ENCODE measurements at regions not wholly inside any gene's neighbourhood (a gene's known extent, or its start where the extent isn't known, plus 50 kb on each side); places are given as distances from the start of the nearest gene placed in this dataset.
"Not testable (repeated sequence)": the region's sequence is repeated elsewhere in the genome, so short reads cannot be mapped to it uniquely, and the experiment has no call there.

DNA sequence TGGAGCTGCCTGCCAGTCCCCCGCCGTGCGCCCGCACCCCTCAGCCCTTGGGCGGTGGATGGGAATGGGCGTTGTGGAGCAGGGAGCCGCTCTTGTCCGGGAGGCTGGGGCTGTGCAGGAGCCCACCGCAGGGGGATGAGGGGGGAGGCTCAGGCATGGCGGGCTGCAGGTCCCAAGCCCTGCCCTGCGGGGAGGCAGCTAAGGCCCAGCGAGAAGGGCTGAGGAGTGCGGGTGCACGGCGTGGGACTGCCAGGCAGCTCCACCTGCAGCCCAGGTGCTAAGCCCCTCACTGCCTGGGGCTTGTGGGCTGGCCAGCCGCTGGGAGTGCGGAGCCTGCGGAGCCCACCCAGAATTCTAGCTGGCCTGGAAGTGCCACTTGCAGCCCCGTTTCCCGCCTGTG lies 991.7 kb upstream of the ARRDC3 start:
- DNase-seq, result no peak

DNA sequence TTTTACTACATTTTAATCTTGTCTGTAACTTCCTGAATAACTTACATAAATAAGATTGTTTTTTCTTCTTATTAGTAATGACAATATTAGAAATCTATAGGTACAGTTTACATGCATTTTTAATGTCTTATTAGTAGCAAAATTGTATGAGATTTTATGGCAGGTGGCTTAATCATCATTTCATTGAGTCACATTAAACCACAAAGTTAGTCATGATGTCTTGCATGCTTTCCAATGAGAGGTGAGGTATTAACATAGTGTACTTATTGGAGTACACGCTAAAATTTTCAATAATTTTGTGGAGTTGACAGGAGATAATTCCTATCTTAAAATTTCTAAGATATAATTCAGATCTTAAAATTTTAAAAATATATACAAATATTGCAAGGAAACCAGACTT lies 989.6 kb upstream of the ARRDC3 start:
- DNase-seq, result no peak

DNA sequence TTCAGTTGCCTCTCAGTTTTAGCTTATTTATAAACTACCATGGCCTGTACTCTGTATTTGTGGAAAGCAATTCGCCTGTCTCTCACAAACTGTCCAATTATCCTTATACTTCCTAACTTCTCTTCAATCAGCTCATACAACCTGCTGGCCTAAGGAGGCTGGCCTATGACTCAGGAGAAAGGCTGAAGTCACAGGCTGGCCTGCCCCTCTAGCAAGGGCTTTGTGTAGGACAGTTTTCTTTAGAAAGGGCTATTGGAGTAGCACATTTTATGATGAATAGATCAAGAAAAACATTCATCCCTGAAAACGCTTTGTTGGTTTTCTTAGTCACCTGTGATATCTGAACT lies 988.7 kb upstream of the ARRDC3 start:
- no peak for DNase-seq

DNA sequence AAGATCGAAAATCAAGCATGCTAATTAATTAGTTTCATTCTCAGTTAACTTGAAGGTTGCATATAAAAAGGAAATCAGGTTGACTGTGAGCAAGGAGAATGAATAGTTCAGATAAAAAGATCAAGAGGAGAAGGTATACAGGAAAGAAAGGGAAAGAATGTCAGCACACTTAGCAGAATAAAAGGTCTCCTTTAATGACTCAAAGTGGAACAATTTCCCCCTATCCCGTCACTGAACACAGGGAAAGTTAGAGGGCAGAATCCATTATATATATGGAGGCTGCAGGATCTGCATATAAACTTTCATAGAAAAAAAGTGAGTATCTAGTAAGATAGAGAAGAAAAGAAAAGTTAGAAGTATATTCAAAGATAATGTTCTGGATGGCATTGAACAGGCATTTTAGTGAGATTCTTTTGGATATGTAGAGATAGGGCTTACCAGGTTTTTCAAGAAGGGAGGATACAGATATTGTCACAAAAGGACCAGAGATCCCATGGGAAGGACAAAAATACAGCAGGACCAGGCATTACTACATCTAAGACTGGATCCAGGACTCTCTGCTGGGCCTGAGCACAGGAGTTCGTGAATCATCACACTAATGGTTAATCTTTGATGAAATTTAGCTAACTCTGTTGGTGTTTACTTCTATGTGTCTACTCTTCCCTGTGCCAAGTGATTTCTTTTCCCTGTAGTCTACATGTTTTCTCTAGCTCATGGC lies 988.2 kb upstream of the ARRDC3 start:
- no peak for DNase-seq

DNA sequence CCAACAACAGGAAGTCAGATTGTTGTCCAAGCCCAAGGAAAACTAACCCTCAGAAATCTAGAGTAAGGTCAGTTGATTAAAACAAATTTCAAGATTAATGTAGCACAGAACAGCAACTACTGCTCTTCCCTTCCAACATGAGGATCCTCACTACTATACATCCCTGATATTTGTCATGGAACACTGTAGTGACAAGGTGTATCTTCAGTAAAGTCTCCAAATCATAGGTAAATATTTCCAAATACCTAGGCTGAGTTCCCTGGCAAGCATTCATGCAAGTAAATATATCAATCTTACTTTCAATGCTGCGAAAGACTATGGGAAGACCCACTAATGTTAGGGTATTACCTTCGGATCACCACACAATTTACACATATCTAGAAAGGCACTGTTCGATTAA lies 986.9 kb upstream of the ARRDC3 start:
- no peak for DNase-seq

DNA sequence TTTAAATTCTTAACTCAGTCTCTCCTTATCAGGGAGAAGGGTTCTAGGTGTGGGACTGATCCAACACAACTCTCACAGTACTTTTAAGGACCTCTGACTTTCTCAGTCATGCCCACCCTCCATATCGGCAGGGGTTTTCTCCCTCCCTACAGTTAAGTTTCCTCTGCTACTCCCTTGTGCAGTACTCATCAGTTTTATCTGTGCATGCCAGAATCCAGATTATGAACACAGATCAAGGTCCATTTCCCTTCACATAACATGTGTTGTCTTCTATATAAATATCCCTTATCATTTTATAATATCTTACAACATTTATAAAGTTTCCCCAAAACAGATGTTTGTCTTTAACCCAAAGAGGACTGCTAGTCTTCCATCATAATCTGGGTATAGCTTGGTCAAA lies 986.5 kb upstream of the ARRDC3 start:
- DNase-seq, result no peak

DNA sequence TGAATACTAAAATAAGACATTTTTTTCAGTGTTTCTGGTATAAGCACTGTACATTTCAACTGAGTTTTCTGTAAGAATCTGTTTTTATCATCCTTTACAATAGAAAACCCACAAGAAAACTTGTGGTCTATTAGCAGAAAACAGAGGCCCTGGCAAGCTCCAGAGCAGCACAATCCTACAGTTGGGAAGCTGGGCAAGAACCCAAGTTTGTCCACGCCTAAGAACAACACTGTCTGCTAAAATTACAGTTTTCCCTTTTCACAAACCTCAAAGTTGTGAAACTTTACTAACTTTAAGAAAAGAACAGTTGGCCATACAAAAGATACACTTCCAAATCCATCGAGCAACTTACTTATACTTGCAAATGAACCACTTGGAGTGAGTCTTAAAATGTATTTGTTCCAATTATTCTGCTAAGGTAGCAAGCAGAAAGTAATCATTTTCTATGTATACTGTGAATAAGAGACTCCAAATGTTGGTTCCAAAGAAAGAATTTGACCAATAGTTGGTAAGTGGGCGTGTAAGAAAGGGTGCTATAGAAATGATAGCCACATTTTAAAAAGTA lies 982.0 kb upstream of the ARRDC3 start:
- DNase-seq, result peak; percentile 47

DNA sequence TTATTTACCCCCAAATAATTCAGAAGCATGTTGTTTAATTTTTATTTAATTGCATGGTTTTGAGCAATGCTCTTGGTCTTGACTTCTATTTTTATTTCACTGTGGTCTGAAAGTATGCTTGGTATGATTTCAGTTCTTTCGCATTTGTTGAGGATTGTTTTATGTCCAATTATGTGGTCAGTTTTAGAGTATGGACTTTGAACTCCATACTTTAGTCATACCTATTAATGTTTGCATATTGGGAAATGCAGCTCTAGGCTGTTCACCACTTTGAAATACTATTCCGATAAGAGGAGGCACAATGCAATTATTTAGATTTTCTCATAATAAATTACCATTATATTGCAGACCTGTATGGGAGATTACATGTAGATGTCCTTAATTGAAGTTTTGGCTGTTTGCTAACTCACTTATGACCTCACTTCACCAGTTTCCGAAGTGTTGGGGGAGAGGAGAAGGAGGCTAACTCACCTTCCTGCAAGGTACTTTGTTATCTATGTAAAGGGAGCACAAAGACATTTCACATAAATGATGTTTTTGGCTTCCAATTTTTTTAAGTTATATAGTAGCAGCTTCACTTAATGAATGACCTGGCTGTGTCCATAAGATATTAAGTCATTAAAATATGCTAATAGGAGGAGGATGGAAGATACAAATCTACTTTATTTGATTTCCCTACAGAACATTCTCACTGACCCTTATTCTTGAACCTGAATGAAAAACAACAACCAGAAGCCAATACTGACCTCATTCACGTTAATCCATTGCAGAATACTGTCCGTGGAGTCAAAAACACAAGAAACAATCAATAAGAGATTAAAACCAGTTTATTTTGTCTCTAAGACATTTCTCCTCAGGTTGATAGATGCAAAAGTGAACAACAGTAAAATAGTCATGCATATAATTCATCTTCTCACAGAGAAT lies 970.3 kb upstream of the ARRDC3 start:
- DNase-seq, result peak; percentile 13

DNA sequence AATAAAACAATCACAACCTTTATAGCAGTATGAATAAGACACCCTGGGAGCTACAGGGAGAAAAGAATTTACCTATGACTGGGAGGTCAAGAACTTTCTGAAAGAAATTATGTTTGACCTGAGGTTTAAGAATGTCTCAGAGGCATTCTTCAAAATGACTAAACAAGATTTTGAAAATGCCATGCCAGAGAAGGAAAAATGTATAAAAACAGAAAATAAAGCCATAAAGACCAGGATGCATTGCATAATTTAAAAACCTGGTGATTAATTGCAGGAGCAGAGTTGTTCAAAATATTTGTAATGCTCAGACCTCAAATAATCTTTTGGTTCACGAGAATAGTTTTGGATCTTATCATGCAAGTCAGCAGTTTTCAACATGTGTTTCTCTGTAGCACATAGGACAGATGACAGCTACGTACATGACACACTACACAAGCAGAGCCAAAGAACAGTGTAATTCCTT lies 954.7 kb upstream of the ARRDC3 start:
- DNase-seq, result peak; percentile 31

DNA sequence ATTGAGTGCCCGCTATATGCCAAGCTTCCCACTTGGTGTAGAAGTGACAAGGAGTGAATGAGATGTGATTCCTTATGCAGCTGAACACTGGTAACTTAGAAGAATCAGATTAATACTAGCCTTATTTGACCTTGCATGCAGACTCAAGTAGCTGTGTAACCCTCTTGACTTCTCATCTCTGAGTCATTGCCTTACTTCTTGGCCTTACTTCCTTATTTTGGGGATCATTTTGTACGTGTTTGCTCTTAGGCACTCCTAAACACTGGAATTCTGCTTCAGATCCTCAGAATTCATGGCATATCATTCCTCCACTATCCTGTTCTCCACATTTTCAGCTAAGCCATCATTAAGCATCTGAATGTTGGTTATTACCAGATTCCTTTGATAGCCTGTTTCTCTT lies 948.9 kb upstream of the ARRDC3 start:
- no peak for DNase-seq

DNA sequence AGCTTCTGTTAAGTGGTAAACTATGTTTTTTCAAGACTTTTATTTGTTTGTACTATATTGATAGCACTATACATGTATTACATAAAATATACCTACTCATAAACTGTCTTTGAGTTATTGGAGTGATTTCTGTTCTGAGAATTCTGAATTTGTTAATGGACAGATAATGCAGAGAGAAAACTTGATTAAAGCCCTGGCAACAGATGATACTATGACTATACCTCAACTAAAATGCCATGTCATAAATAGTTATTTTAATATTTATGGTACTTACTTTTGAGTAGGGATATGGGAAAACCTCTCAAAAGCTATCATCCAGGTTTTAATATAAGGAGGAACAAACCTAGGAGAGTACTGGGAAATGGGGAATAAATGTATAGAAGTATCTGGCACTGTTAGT lies 947.2 kb upstream of the ARRDC3 start:
- DNase-seq, result no peak

DNA sequence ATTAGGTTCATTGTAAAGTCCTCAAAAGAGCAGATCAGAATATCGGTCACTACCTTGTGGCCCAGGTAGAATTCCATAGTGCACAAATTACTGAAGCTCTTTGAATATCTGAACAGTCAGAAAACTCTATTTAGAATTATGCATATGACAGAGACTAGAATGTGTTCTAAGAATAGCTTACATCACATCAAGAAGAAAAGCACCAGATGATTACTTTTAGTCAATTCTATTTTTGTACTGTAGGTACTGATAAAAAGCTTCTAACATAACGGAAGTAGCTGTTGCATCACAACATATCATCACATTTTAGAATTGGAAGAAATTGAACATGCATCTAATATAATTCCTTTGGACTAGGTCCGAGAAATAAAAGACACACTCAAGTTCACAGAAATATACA lies 946.6 kb upstream of the ARRDC3 start:
- no peak for DNase-seq

DNA sequence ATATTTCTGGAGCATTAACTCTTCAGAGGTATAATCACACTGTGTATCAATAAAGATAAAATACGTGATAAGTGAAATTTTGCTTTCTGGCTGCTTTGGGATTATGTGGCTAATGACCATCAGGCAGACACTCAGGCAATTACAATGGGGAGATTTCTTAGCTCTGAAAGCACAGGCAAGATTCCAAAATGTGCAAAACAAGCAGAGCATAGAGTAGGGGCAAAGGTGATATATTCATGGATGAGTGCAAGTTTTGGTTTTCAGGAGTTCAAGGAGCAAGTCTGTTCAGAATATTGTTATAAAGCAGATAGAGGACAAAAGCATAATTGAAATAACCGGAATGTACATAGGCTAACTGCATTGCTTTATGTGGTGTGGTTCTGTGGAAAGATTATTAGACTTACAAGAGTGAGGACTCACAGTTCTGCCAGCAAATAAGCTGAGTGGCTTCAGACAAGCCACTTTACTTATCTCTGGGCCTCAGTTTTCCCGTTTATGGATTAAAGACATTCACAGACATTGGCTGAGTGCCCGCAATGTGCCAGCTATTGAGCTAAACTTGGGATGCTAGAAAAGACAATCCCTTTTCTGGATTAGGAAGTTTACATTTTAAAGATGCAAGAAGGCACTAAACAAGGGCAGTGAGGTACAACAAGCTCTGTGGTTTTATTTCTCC lies 945.6 kb upstream of the ARRDC3 start:
- no peak for DNase-seq

DNA sequence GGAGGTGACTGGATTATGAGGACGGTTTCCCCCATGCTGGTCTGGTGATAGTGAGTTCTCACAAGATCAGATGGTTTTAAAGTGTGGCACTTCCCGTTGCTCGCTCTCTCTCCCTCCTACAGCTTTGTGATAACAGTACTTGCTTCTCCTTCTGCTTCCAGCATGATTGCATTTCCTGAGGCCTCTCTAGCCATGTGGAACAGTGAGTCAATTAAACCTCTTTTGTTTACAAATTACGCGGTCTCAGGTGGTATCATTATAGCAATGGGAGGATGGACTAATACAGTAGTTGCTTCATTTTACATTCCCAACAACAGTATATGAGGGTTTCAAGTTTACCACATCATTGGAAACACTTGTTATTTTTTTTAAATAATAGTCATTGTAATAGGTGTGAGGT lies 937.3 kb upstream of the ARRDC3 start:
- no peak for DNase-seq

DNA sequence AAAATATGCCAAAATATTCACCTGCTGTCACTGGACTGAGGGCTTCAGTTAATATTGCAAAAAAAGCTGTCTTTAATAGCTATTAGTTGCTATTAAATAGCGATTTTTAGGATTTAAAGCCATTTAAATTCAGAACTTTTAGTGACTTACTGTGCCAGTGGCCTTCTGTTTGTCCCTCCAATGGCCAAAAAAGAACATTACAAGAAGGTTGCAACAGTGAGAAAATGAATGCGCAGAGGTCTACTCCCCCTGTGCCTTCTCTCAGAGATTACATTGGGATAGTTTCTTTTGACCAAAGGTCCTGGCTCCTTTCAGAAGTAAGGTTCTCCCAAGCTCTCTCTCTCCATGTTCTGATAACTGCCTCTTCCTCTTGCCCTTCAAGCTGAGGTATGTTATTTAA lies 930.3 kb upstream of the ARRDC3 start:
- DNase-seq, result no peak

DNA sequence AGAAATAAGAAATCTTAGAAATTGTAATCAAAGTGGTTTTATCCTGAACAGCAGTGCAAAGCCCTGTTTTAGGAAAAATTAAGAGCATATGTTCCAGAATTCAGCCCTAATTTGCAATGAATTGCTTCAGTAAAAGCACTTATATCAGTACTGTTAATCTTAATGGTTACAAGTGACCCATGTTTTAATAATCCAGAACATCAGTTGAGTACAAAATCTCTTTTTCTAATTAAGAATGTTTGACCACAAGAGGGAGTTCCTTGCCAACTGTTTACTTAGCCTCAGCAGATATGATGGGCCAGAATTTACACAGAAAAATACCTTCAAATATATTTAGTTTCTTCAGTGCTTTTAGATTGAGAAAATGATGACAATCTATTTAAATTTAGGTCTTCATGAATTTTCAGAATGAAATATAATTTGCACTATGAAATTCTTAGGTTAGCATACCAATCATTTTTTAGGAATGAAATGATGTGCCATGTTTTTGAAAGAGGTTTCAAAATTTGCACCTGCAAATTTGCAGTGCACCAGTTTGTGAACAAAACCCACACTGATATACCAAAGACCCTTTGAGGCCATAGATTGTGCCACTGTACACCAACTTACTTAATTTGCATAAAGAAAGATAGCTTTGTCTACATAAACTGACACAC lies 926.3 kb upstream of the ARRDC3 start:
- peak; percentile 50 for DNase-seq

DNA sequence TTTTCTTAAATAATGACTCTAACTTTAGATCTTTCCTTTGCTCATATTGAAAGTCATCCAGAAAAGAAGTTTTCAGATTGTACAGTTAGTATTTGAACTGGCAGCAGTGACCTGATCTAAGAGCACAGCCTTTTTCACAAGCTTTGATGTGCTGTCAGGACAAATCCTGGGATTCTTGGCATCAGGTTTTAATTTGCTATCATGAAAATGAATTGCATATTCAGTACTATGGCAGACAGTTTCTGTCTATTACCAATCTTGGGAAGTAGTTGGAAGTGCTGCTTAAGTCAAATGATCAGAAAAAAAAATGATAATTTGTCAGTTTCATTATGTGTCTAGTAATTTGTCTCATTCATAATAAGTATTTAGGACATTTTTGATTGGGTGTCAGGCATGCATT lies 925.6 kb upstream of the ARRDC3 start:
- no peak for DNase-seq

DNA sequence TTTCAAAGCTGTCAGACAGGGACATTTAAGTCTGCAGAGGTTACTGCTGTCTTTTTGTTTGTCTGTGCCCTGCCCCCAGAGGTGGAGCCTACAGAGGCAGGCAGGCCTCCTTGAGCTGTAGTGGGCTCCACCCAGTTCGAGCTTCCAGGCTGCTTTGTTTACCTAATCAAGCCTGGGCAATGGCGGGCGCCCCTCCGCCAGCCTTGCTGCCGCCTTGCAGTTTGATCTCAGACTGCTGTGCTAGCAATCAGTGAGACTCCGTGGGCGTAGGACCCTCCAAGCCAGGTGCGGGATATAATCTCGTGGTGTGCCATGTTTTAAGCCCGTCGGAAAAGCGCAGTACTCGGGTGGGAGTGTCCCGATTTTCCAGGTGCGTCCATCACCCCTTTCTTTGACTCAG lies 919.2 kb upstream of the ARRDC3 start:
- DNase-seq, result not testable (repeated sequence)

DNA sequence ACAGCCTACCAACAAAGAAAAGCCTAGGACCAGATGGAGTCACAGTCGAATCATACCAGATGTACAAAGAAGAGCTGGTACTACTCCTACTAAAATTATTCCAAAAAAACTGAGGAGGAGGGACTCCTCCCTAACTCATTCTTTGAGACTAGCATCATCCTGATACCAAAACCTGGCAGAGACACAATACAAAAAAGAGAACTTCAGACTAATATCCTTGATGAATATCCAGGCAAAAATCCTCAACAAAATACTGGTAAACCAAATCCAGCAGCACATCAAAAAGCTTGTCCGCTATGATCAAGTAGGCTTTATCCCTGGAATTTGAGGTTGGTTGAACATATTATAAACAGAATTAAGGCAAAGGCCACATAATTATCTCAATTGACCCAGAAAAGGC lies 900.4 kb upstream of the ARRDC3 start:
- DNase-seq, result no peak

DNA sequence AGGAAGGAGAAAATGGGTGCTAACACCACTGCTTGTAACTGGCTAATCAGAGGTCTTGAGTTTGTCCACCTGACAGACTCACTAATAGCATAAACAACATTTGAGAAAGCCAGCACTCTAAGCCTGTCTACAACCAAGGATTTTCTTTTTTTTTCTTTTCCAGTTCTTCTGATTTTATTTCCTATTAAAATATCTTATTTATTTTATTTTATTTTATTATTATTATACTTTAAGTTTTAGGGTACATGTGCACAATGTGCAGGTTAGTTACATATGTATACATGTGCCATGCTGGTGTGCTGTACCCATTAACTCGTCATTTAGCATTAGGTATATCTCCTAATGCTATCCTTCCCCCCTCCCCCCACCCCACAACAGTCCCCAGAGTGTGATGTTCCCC lies 888.6 kb upstream of the ARRDC3 start:
- DNase-seq, result not testable (repeated sequence)

DNA sequence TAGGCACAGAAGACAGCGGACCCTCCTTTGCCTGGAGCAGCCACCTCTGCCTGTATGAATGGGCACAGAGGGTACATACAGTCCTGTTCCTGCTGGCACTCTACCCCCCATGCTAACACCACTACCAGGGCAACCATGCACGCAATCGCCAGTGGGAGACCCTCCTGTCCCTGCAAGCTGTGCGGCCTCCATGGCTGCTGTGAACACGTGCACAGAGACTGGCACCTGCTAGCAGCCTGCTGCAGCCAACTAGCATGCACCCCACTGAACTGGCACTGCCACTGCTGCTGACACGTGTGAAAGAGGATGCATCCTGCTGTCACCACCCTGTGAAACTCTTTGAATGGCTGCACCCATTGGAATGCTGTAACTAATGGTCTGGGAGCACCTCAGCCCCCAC lies 885.2 kb upstream of the ARRDC3 start:
- no peak for DNase-seq

DNA sequence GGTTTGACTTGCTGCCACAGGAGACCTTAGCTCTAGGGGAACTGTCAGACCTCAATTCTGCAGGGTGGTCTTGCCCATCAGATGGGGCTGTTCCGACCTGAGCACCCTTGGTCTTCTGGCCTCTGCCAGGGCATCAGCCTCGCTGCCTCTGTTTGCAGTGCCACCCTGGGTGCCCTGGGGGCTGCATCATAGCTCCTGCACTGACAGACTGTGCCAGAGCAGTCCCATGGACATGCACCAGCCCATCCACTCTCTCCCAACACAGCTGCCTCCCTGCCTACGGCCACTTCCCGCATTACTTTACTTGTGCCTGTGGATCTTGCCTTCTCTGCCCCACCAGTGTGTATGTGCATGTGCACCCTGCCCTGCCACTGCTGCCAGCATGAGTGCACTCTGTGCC lies 884.7 kb upstream of the ARRDC3 start:
- DNase-seq, result no peak

DNA sequence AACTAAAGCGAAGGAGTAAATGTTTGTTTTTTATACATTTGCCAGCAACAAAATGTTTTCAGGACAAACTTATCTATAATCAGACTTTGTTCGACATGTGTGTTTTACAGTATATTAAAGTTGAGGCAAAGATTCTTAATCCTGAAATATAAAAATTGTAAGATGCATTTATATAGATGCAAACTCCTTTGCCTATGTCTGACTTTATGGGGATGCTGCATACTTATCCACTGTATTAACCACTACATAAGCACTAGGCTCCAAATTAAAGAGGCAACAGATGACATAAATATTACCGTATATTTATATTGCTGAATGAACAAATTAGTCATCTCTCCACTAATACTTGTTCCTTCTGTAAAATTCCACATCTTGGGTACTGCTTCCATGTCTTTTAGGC lies 882.7 kb upstream of the ARRDC3 start:
- no peak for DNase-seq

Measured in fibroblast of skin of scalp (primary cell).